HG02763 (cell line): ENCODE measurements at regions not wholly inside any gene's neighbourhood (a gene's known extent, or its start where the extent isn't known, plus 50 kb on each side); places are given as distances from the start of the nearest gene placed in this dataset.
"Not testable (repeated sequence)": the region's sequence is repeated elsewhere in the genome, so short reads cannot be mapped to it uniquely, and the experiment has no call there.

Experiments used
- ATAC-seq: cut with Tn5 transposase; IDR thresholded peaks from one replicate; pipeline ENCODE4 v1.9.1; 2021; ENCODE audit warnings: mild to moderate bottlenecking, moderate library complexity; ENCODE audit not compliant: unreplicated experiment

DNA sequence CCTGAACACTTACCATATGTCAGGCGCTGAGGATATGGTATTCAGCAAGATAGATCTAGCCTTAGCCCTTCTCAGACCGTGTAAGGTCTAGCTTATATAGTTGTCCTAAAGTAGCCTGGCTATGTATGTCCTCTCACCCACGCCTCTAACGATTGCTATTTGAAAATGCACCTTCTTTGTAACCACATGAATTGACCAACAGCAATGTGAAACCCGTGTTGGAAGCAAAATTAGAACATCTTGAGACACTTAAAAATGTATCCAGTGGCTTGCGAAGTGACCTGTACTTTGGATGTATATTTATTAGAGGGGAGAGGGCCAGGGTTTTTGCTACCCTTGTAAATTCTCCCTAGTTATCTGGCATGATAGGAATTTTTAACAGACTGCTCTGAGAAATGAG lies 860.0 kb upstream of the ZEB2 start:
- no peak for ATAC-seq

DNA sequence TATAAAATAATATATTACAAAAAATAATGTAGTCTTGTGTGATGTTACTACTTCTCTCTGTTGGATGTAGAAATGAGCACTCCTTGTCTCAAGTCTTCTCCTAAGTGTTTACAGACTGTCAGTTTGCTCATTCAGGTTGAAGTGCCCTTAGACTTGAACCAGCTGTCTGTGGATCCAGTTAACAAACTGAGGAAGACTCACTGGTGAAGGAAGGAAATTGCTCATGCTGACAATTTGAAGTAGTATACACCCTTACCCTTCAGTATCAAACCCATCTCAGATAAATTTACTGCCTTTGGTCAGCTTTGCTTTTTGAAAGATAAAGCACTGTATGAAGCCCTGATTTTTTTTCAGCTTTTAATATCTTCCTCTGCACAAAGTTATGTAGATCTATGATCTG lies 854.2 kb upstream of the ZEB2 start:
- ATAC-seq, result no peak

DNA sequence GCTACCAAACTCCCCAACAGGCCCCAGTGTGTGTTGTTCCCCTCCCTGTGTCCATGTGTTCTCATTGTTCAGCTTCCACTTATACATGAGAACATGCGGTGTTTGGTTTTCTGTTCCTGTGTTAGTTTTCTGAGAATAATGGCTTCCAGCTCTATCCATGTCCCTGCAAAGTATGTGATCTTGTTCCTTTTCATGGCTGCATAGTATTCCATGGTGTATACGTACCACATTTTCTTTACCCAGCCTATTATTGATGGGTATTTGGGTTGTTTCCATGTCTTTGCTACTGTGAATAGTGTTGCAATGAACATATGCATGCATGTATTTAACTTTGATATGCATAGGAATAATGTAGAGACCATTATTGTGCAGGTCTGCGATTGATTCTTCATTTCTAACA lies 847.4 kb upstream of the ZEB2 start:
- not testable (repeated sequence) for ATAC-seq

DNA sequence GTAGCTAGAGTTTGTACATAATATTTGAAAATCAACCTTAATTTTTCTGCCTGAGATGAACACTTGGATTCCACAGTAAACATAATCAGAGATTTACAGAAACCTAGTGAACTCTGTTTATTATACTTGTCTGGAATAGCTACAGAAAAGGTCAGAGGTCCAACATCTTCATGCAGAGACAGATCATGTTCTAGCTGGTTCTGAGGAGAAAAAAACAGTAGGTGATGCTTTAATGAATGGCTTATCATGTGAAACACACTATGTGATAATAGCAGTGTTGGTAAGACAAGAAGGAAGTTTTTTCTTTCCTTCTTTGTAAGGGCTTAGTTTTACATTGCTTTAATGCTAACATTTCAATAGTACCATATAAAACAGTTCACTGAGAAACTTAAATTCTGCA lies 846.4 kb upstream of the ZEB2 start:
- no peak for ATAC-seq

DNA sequence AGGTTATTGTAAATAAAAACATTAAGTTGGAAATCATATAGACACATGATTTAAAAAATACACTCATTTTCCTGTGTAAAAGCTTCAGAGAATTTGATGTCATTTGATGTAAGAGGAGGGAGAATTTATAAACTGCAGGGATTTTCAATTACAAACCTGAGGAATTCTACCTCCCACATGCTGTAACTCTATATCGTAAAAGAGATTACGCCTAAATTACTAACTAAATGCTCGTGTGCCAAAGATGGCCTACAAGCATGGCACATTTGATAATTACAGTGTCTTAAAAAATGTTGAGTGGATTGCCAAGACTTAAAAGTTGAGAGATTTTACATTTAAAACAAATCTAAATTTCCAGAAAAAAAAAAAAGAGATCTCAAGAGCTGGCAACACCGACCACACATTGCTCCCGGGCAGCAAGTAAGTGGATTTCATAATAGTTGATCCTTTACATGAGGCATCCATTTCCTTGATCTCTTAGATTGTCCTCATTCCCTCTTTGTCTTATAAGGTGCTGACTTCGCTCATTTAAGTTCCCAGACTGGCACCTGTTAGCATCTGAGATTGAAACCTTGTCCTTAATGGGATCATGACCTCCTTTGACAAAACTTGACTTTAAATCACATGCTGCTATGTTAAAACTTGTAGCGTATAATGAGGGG lies 840.3 kb upstream of the ZEB2 start:
- no peak for ATAC-seq

DNA sequence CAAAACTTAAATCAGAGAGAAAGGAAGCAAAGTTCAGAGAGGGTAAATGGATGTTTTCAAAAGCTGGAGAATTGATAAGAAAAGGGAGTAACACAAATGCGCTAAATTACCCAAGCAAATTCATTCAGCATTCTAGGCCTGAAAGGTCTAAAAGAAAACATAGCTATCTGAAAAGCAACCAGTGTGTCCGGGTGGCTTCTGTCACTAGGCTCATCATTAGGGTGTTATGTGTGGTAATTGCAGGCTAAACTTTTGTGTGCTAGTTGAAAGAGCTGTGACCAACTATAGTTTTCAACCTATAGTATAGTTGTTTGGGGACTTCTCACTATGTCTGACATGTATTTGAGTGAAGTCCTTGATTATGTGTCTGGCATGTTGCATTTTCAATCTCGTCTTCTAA lies 839.6 kb upstream of the ZEB2 start:
- no peak for ATAC-seq

DNA sequence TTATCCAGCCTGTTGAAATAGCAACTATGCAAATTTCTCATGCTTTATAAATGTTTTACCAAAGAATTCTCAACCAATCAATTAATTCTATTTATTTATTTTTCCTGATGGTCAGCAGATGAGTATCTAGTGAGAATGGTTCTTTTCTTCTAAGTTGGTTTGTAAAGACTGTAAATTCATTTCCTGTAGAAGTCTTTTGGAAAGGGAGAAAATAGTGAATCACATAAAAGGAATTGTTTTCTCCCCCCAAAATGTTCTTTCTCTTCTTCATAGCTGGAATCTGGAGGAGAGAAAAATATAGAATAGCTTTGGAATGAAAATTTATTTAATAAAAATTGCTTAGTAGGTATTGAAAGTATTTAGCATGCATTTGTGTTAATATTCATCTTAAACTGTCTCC lies 836.1 kb upstream of the ZEB2 start:
- no peak for ATAC-seq

DNA sequence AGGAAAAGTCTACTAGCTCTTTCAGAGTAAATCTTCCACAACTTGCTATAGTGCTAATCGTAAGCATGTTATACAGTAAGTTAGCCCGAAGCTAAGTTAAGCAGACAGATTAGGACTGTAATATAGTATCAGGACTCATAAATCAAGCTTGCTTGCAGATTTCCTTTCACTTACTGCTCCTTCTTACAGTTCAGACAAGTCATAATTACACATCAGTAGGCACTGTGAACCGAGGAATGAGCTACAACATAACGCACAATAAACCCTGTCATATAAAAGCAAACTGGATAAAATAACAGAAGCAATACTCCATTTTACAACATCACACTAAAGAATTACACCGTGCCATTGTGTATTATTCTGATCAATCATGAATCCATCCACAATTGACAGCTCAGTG lies 832.6 kb upstream of the ZEB2 start:
- no peak for ATAC-seq

DNA sequence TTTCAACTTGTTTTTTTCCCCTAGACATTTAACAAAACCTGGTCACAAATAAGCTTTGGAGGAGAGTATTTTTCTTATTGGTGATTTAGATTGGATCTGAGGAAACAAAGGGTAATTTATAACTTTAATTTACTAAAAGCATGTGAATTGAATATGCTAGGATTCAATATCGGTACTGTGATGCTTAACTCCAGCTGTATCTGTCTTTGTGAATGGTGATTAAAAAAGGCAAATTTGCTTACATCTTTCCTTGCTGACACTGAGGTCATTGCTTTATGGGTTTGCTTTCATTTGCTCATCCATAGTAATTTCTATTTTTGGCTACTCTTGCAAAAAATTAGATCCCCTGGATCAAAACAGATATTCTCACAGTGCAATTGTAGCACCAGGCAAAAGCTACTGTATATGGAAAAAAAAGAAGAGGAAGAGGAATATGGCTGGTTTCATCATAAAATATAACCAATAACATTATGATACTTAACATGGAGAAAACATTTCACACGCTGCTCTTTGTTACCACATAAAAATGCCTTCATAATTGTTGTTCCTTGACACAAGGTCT lies 832.0 kb upstream of the ZEB2 start:
- ATAC-seq, result no peak

DNA sequence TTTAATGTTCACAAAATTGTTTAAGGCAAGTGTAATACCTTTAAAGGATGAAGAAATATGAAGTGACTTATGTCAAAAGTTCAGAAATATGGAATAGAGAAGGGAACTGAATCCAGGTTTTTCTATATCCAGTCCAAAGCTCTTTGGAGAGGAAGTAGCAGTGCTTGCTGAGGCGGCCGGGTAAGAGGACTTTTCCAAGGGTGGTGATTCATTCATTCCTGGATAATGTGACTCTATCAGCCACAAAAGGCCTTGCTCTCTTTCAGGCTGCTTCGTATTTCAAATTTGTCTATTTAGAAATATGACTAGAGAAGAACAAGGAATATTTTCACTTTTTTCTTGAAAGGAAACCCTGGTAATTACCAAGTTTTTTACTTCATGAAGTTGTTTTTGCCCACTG lies 830.1 kb upstream of the ZEB2 start:
- ATAC-seq, result no peak

DNA sequence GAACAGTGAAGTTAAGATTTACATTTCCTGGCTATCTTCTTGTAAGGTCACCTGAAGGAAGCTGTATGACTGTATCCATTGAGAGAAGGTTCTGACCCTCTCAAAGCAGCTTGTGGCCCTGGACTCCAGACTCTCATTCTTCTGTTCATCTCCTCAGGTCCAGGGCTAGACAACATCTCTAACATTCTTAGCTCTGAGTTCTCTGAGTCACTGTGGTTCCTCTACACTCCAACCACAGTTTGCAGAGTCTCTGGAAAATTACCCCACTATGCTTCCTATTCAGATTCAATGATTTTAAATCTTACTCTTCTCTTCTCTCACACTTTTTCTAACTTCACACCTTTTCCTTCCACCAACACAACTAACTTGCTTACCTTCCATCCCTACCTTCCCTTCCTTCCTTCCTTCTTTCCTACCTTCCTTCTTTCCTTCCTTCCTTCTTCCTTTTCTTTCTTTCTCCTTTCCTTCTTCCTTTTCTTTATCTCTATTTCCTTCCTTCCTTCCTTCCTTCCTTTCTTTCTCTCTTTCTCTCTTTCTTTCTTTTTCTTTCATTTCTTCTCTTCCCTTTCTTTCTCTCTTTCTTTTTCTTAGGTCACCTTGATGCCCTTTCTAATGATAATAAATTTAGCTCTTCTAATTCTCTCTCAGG lies 824.3 kb upstream of the ZEB2 start:
- no peak for ATAC-seq

DNA sequence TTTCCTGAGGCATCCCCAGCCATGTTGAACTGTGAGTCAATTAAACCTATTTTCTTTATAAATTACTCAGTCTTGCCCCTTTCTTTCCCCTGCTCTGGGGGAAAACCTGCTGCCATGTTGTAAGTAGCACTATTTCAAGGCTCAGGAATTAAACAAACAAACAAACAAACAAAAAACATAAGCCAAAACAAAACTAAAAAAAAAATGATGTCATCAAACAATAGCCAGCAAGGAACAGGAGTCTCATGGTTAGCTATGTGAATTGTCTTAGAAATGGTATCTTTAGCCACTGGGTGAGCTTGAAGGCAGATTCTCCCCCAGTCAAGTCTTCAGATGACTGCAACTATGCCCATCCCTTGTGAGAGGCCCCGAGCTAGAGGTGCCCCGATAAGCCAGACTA lies 823.4 kb upstream of the ZEB2 start:
- ATAC-seq, result no peak

DNA sequence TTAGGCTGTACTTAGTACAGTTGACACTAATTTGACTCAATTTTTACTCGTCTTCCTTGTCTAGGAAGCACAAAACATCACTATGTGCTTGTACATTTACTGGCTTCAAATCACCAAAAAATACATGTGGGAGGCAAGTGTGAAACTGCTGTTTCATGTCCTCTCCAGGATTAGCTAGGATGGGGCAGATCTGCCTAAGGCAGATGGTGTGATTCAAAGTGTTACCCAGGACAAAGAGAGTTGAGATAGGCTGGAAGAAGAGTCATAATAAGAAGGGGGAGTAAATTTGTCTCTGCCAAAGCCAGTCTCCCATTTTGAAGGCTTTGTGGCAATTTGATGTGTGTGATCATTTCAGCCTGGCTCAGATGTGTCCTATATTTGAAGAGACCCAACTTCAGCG lies 821.6 kb upstream of the ZEB2 start:
- no peak for ATAC-seq

DNA sequence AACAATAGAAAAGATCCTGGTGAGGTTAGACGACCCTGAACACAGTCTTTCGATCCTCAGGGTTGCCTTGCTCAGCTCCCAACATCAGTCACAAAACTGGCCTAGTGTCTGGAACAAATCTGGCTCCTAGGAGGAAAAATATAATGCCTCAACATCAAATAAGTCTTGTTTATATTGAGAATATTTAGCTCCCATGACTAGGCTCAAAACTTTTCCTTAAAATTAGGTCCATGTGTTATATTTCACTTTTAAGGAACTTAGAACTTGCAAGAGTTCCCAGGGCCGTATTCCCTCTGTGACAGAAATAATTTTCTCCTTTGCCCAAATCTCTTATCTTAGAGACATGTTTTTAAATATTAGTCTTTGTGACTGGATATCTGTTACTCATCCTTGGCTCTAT lies 819.7 kb upstream of the ZEB2 start:
- ATAC-seq, result no peak

DNA sequence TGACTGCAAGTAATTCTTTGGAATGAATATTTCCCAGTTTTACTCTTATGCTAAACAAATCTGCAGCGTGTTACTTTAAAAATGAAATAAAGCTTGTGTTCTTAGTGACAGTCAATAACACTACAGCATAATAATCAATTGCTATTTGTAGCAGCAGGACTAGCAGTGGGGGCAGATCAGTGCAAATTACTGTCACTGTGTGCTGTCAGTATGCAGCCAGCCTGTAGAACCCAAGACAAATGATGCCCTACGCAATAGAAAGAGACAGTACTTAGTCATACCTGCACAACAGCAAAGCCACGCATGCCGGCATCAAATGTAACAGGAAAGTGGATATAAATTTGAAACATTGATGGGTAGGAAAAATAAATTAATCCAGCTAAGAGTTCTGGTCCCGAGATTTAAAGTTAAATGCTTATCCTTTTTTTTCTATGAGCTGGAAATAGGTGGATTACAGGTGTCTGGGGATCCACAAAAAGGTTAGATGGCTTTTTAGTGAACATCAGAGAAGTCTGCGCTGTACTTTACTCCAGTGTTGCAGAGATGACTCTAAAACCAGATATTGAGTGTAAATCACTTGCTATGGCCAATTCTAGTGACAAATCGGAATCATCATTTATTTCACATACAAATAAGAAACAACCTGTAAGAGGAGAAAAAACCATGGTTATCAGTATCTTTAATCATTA lies 812.4 kb upstream of the ZEB2 start:
- ATAC-seq, result no peak

DNA sequence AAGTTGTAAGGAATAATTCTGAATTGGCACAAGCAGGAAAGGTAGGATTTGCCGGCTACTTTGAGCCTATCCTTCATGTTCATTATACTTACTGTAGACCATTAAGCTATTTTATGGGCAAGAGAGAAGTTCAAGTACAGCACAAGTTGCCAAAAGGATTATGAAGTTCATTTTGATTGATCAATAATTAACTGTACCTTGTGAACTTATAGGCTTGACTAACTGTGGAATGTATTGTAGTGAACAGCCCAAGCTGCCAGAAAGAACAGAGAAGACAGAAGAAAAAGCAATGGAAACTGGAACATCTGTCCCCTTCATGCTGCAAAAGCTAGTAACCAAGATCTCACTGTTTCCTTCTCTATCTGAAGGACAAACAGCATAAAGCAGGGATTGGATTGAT lies 810.1 kb upstream of the ZEB2 start:
- ATAC-seq, result no peak

DNA sequence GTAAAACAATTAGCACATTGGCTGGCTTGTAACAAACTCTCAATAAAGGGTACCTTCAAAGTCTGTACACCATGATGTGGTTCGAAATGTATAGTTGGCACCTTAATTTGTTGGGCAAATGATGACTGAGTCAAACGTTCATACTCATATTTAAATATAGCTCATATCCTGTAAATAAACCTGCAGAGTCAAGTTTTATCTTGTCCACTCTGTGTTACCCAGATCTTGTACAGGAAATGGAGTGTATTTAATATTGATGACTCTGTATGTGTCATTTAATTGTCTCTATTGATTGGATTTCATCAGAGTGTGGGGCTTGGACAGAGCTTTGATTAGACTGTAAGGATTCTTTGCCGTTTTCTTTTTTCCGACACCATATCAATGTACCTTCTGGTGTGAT lies 805.6 kb upstream of the ZEB2 start:
- no peak for ATAC-seq

DNA sequence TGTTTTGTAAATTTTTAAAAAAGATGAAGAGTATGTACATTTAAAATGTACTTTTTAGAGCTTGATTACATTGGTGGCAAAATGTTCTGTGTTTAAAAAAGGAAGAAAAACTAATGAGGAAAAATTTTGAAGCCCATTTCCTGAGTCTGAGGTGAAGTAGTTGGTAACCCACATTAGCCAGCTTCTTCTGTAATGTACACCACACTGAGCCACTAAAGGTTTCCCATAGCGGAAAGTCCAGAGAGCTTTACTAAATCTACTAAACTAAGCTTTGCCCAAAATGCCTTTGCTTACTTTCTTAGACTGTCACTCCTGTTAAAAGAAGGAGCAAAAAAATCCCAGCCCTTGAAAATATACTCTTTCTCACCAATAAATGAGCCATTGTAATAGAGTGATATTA lies 804.8 kb upstream of the ZEB2 start:
- ATAC-seq, result no peak

DNA sequence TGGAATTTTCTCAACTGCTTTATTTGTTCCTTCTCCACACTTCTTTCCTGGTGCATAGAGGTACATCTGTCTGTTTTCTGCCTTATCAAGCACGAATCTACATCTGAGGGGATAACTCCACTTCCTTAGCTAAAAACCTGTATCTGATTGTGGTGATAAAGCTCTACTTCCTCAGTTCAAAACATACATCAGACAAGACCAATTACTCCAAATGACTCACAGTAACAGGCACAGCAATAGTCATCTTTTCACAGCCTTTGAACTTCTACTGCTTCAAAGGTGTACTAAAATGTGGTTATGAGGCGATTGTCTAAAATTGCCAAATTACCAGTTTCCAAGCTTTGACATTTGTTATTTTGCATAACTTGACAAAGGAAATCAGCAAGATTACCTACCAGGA lies 803.6 kb upstream of the ZEB2 start:
- ATAC-seq, result no peak

DNA sequence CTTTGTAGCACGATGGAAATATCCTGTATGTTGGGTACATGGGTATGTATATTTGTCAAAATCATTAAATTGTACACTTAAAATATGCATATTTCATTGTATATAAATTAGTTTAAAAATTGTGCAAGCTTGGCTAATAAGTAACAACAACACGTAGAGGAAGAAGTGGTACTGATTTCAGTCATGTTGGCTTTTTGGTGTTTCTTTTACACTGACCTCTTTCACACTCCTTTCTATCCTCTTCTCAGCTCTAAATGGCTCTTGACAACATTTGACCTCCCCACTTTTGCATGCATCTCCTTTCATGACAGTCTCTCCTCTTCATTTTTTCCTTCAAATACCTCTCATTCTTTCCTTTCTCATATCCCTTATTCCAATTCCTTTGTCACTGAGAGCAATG lies 801.4 kb upstream of the ZEB2 start:
- no peak for ATAC-seq

DNA sequence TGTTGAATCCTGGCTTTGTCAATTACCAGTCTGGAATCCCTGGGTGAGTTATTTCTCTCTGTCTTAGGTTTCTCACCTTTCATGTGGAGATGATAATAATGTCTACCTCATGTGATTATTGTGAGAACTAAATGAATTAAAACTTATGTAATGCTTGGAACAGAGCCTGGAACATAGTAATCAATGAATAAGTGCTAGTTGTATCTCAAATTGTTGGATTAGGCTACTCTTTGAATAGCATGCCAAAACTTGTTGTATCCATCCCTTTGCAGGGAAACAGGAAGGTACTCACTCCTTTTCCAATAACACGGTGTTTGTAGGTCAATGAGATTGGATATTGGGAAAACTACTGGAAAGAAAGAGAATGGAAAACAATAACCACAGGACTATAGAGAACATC lies 796.6 kb upstream of the ZEB2 start:
- ATAC-seq, result no peak

DNA sequence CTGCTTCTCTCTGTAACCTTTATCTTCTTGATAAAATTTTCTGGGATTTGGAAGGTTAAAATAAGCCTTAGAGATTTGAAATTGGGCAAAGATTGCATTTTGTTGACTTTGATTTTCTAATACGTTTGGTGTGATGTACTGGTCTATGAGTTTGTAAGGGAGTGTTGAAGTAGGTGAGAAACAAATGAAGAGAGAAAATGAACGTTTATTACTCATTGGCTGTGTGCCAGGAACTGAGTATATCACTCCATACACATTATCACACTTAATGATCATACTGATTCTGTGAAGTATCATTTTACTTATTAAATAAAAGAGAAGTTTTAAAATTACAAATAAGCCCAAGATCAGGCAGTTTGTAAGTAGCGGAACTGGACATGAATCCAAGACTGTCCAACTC lies 795.1 kb upstream of the ZEB2 start:
- ATAC-seq, result no peak
